H9 (cell line): ENCODE measurements at regions not wholly inside any gene's neighbourhood (a gene's known extent, or its start where the extent isn't known, plus 50 kb on each side); places are given as distances from the start of the nearest gene placed in this dataset.

Source experiments
- DNase-seq: peaks from one replicate; pipeline ENCODE4 v3.0.0-alpha.2; 2017
- H2AFZ ChIP-seq: one replicate; pipeline ENCODE4 v1.6.1; 2013; ENCODE audit warnings: mild to moderate bottlenecking, low read length, control low read depth, moderate library complexity
- H2AK5ac ChIP-seq: 2 replicates; pipeline ENCODE4 v1.6.1; 2013; ENCODE audit warnings: low read length, control low read depth, mixed read lengths; ENCODE audit not compliant: insufficient read length
- H2BK120ac ChIP-seq: one replicate; pipeline ENCODE4 v1.6.1; 2013; ENCODE audit warnings: low read depth, mild to moderate bottlenecking, low read length, control low read depth, inconsistent platforms; ENCODE audit not compliant: poor library complexity, severe bottlenecking
- H2BK12ac ChIP-seq: 2 replicates; pipeline ENCODE4 v1.6.1; 2013; ENCODE audit warnings: low read length, control low read depth, mixed read lengths, low read depth; ENCODE audit not compliant: insufficient read length
- H2BK15ac ChIP-seq: 2 replicates; pipeline ENCODE4 v1.6.1; 2013; ENCODE audit warnings: low read depth, low read length, control low read depth
- H2BK20ac ChIP-seq: one replicate; pipeline ENCODE4 v1.6.1; 2013; ENCODE audit warnings: low read depth, mild to moderate bottlenecking, low read length, control low read depth, inconsistent platforms; ENCODE audit not compliant: poor library complexity, severe bottlenecking
- H2BK5ac ChIP-seq: 2 replicates; pipeline ENCODE4 v1.6.1; 2013; ENCODE audit warnings: low read length, control low read depth, mixed read lengths; ENCODE audit not compliant: insufficient read length
- H3K14ac ChIP-seq: 2 replicates; pipeline ENCODE4 v1.6.1; 2013; ENCODE audit warnings: low read length, control low read depth; ENCODE audit not compliant: insufficient read depth
- H3K18ac ChIP-seq: 2 replicates; pipeline ENCODE4 v1.6.1; 2013; ENCODE audit warnings: low read depth, mild to moderate bottlenecking, mixed read lengths, low read length, control low read depth; ENCODE audit not compliant: insufficient read length
- H3K23ac ChIP-seq: 2 replicates; pipeline ENCODE4 v1.6.1; 2013; ENCODE audit warnings: low read length, control low read depth, mixed read lengths, low read depth; ENCODE audit not compliant: insufficient read length
- H3K23me2 ChIP-seq: 2 replicates; pipeline ENCODE4 v1.6.1; 2013; ENCODE audit warnings: low read depth, mild to moderate bottlenecking, mixed read lengths, low read length, control low read depth; ENCODE audit not compliant: insufficient read length, poor library complexity, severe bottlenecking
- H3K27ac ChIP-seq: 2 replicates; pipeline ENCODE4 v1.5.1; 2013; ENCODE audit warnings: low read length, control low read depth, mixed read lengths, low read depth; ENCODE audit not compliant: insufficient read length
- H3K27me3 ChIP-seq: 2 replicates; pipeline ENCODE4 v1.6.1; 2013; ENCODE audit warnings: low read length, control low read depth, inconsistent platforms; ENCODE audit not compliant: insufficient read depth
- H3K4ac ChIP-seq: 2 replicates; pipeline ENCODE4 v1.6.1; 2013; ENCODE audit warnings: low read depth, mild to moderate bottlenecking, control low read depth, inconsistent platforms, low read length, moderate library complexity
- H3K4me1 ChIP-seq: 2 replicates; pipeline ENCODE4 v1.6.1; 2013; ENCODE audit warnings: low read length, control low read depth, inconsistent platforms; ENCODE audit not compliant: insufficient read depth
- H3K4me2 ChIP-seq: 2 replicates; pipeline ENCODE4 v1.6.1; 2013; ENCODE audit warnings: low read length, control low read depth, mixed read lengths; ENCODE audit not compliant: insufficient read length, insufficient read depth
- H3K56ac ChIP-seq: 2 replicates; pipeline ENCODE4 v1.6.1; 2013; ENCODE audit warnings: low read depth, mild to moderate bottlenecking, mixed read lengths, low read length, control low read depth; ENCODE audit not compliant: insufficient read length
- H3K79me1 ChIP-seq: 2 replicates; pipeline ENCODE4 v1.6.1; 2013; ENCODE audit warnings: low read depth, mild to moderate bottlenecking, moderate library complexity, low read length, control low read depth, inconsistent platforms; ENCODE audit not compliant: insufficient read depth, poor library complexity, severe bottlenecking
- H3K79me2 ChIP-seq: 2 replicates; pipeline ENCODE4 v1.6.1; 2013; ENCODE audit warnings: low read length, control low read depth, inconsistent platforms; ENCODE audit not compliant: insufficient read depth
- H3K9ac ChIP-seq: 2 replicates; pipeline ENCODE4 v1.6.1; 2013; ENCODE audit warnings: low read length, control low read depth, mixed read lengths; ENCODE audit not compliant: insufficient read length; ENCODE audit errors: extremely low read depth
- H3K9me3 ChIP-seq: one replicate; pipeline ENCODE4 v1.6.1; 2013; ENCODE audit warnings: low read depth, low read length, inconsistent platforms; ENCODE audit not compliant: control insufficient read depth
- H3T11ph ChIP-seq: one replicate; pipeline ENCODE4 v1.6.1; 2013; ENCODE audit warnings: mild to moderate bottlenecking, low read length, control low read depth, inconsistent platforms
- H4K20me1 ChIP-seq: one replicate; pipeline ENCODE4 v1.6.1; 2013; ENCODE audit not compliant: control insufficient read depth, insufficient read length, insufficient read depth
- H4K5ac ChIP-seq: 2 replicates; pipeline ENCODE4 v1.6.1; 2013; ENCODE audit warnings: low read depth, mild to moderate bottlenecking, mixed read lengths, low read length, control low read depth; ENCODE audit not compliant: insufficient read length
- H4K8ac ChIP-seq: replicated peaks from 2 replicates; pipeline ENCODE4 v1.6.1; 2013; ENCODE audit warnings: low read length, control low read depth, mixed read lengths, low read depth; ENCODE audit not compliant: insufficient read length
- H4K91ac ChIP-seq: 2 replicates; pipeline ENCODE4 v1.6.1; 2013; ENCODE audit warnings: low read depth, mild to moderate bottlenecking, moderate library complexity, mixed read lengths, low read length, control low read depth; ENCODE audit not compliant: insufficient read length
- H3K27ac Mint-ChIP-seq, 3 experiments: 2 replicates in 2 of 3; 3 replicates in 1 of 3; pipeline ENCODE4 v1.8.0; 2020 to 2021; ENCODE audit warnings: mixed read lengths in 3 of 3, mild to moderate bottlenecking in 1 of 3, moderate library complexity in 1 of 3
- H3K27me3 Mint-ChIP-seq: 2 replicates; pipeline ENCODE4 v1.8.0; 2021; ENCODE audit warnings: low read depth, mild to moderate bottlenecking, moderate library complexity, mixed read lengths
- H3K36me3 Mint-ChIP-seq, 3 experiments: 2 replicates in 2 of 3; 3 replicates in 1 of 3; pipeline ENCODE4 v1.8.0; 2020 to 2021; ENCODE audit warnings: low read depth in 3 of 3, mixed read lengths in 3 of 3; ENCODE audit not compliant: insufficient read depth in 1 of 3
- H3K4me1 Mint-ChIP-seq, 2 experiments: 2 replicates each; pipeline ENCODE4 v1.8.0; 2020; ENCODE audit warnings: mixed read lengths in 2 of 2
- H3K4me3 Mint-ChIP-seq, 2 experiments: 2 replicates in 1 of 2; 3 replicates in 1 of 2; pipeline ENCODE4 v1.8.0; 2020 to 2021; ENCODE audit warnings: mild to moderate bottlenecking in 2 of 2, mixed read lengths in 2 of 2, moderate library complexity in 1 of 2
- H3K9me3 Mint-ChIP-seq, 2 experiments: 2 replicates in 1 of 2; 3 replicates in 1 of 2; pipeline ENCODE4 v1.8.0; 2020; ENCODE audit warnings: mild to moderate bottlenecking in 2 of 2, mixed read lengths in 2 of 2, moderate library complexity in 1 of 2
- CTCF ChIP-seq: fragments of 200-600 bp; sonication (generic); conservative IDR thresholded peaks from 3 replicates; pipeline ENCODE4 v1.8.0; 2021; ENCODE audit warnings: antibody characterized with exemption, mild to moderate bottlenecking
- WGBS: extraction: QIAGEN DNeasy Blood & Tissue Kit; methylation state at CpG from one replicate; pipeline ENCODE4 v1.1.7; 2013; ENCODE audit warnings: missing lambda C conversion rate, low lambda C conversion rate, mixed read lengths; ENCODE audit not compliant: insufficient read length; ENCODE audit errors: extremely low coverage; 5-methylcytosine and 5-hydroxymethylcytosine counted together

- Histone ChIP-seq H2BK120ac (no peak overlapping the region), H3K79me1 (no peaks in the 10 kb centered on the region), H4K5ac (no peak overlapping the region), H2BK20ac (no peak overlapping the region), H3K4me1 (no peaks in the 10 kb centered on the region), H3K27ac (no peak overlapping the region), H2BK12ac (no peak overlapping the region), H3T11ph (no peak overlapping the region), H3K14ac (no peak overlapping the region), H3K9ac (no peak overlapping the region), H2AFZ (no peak overlapping the region), H2BK5ac (no peak overlapping the region), H3K9me3 (no peaks in the 10 kb centered on the region), H3K56ac (no peak overlapping the region), H3K18ac (no peak overlapping the region), H3K4ac (no peak overlapping the region), H4K20me1 (no peaks in the 10 kb centered on the region), H3K23ac (no peak overlapping the region), H3K27me3 (no peaks in the 10 kb centered on the region), H4K8ac (no peak overlapping the region), H3K23me2 (no peaks in the 10 kb centered on the region), H4K91ac (no peak overlapping the region), H3K79me2 (no peaks in the 10 kb centered on the region), H2AK5ac (no peak overlapping the region), H2BK15ac (no peak overlapping the region), H3K4me2 (no peak overlapping the region)
- Mint-ChIP-seq H3K9me3 (no peaks in the 10 kb centered on the region; a peak in 1 of 5 replicates), H3K4me3 (no peak overlapping the region), H3K27ac (no peak overlapping the region), H3K36me3 (no peaks in the 10 kb centered on the region), H3K4me1 (peaks cover 31% of the 10 kb centered on the region in 2 experiments), H3K27me3 (peaks cover 15% of the 10 kb centered on the region)
- no peak for DNase-seq
- TF ChIP-seq CTCF = no peak
- WGBS = no CpG with 5 or more reads among the region's 6 CpGs
These were observed 230.0 kb upstream of the C1orf174 start for GRCh38 chr1:4130096-4130495.
